ENCODE measurements at regions not wholly inside any gene's neighbourhood (a gene's known extent, or its start where the extent isn't known, plus 50 kb on each side); places are given as distances from the start of the nearest gene placed in this dataset.

DNA sequence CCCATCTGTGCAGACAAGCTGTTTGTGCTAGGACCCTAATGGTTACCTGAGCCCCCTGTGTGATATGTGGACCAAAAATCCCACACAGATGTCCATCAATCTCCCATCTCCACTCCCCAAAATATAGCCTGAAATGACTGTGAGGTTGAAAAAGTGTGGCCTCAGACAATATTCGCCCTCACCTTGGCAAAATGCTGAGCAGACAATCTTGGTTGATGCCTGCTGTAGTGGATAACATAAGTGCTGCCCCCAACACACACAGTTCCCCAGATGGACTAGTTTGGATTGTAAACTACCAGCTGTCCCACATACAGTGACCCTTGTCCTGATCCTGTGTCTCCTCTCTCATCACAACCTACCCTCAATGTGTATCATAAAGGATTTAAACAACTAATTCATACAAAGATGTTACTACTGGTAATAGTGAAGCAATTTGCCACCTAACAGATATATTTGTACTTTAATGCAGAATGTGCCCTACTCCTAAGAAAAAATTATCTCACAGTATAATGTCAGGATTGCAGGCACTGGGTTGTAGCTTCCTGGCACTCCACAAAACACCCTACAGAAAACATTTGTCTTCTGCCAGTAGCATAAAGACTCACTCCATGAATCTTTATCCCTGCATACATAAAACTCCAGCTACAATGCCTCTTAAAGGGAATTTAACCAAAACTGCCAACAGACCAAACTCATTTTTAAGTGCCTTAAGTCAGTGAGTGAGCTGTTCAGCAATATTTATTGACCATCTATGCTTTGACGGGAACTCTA lies 161.6 kb downstream of the FBXO15 start:
- TF ChIP-seq, protein P1, sequence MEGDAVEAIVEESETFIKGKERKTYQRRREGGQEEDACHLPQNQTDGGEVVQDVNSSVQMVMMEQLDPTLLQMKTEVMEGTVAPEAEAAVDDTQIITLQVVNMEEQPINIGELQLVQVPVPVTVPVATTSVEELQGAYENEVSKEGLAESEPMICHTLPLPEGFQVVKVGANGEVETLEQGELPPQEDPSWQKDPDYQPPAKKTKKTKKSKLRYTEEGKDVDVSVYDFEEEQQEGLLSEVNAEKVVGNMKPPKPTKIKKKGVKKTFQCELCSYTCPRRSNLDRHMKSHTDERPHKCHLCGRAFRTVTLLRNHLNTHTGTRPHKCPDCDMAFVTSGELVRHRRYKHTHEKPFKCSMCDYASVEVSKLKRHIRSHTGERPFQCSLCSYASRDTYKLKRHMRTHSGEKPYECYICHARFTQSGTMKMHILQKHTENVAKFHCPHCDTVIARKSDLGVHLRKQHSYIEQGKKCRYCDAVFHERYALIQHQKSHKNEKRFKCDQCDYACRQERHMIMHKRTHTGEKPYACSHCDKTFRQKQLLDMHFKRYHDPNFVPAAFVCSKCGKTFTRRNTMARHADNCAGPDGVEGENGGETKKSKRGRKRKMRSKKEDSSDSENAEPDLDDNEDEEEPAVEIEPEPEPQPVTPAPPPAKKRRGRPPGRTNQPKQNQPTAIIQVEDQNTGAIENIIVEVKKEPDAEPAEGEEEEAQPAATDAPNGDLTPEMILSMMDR (IDR thresholded peaks at IDR 0.05) = no peak
- no peak for TF ChIP-seq ZFX (IDR thresholded peaks at IDR 0.05; ENCODE audit: borderline replicate concordance)

All from 22Rv1 (cell line).